ENCODE measurements at regions not wholly inside any gene's neighbourhood (a gene's known extent, or its start where the extent isn't known, plus 50 kb on each side); places are given as distances from the start of the nearest gene placed in this dataset.
"Not testable (repeated sequence)": the region's sequence is repeated elsewhere in the genome, so short reads cannot be mapped to it uniquely, and the experiment has no call there.

GRCh38 chr6:80586242-80586641 lies 479.8 kb downstream of the BCKDHB start:
- no peak overlapping the region for H3K27ac ChIP-seq
- TF ChIP-seq CTCF (conservative IDR thresholded peaks at IDR 0.05) (no peak), ZFX (IDR thresholded peaks at IDR 0.05) (no peak)

GRCh38 chr6:80579391-80580023 lies 473.0 kb downstream of the BCKDHB start:
- no peak overlapping the region for H3K27ac ChIP-seq
- TF ChIP-seq ZFX (IDR thresholded peaks at IDR 0.05) (no peak), CTCF (conservative IDR thresholded peaks at IDR 0.05) (no peak)

GRCh38 chr6:80573320-80573719 lies 466.8 kb downstream of the BCKDHB start:
- H3K27ac ChIP-seq = not testable (repeated sequence)

GRCh38 chr6:80566361-80566760 lies 459.9 kb downstream of the BCKDHB start:
- TF ChIP-seq CTCF (conservative IDR thresholded peaks at IDR 0.05) (no peak), ZFX (IDR thresholded peaks at IDR 0.05) (no peak)
- no peak overlapping the region for H3K27ac ChIP-seq

- H3K27ac ChIP-seq = no peak overlapping the region
- no peak for TF ChIP-seq ZFX (IDR thresholded peaks at IDR 0.05)
- no peak for TF ChIP-seq CTCF (conservative IDR thresholded peaks at IDR 0.05)
Observed at GRCh38 chr6:80553071-80553740, 446.7 kb downstream of the BCKDHB start.

GRCh38 chr6:80550748-80551147 lies 444.3 kb downstream of the BCKDHB start:
- TF ChIP-seq ZFX (IDR thresholded peaks at IDR 0.05) = no peak
- TF ChIP-seq CTCF (conservative IDR thresholded peaks at IDR 0.05) = no peak
- no peak overlapping the region for H3K27ac ChIP-seq

- H3K27ac ChIP-seq = no peak overlapping the region
- TF ChIP-seq CTCF (conservative IDR thresholded peaks at IDR 0.05) = no peak
- TF ChIP-seq ZFX (IDR thresholded peaks at IDR 0.05) = no peak
Observed at GRCh38 chr6:80550281-80550680, 443.8 kb downstream of the BCKDHB start.

GRCh38 chr6:80548532-80548931 lies 442.1 kb downstream of the BCKDHB start:
- H3K27ac ChIP-seq = no peak overlapping the region
- no peak for TF ChIP-seq ZFX (IDR thresholded peaks at IDR 0.05)
- TF ChIP-seq CTCF (conservative IDR thresholded peaks at IDR 0.05) = no peak
